Liver (tissue), 8 donors: ENCODE measurements at regions not wholly inside any gene's neighbourhood (a gene's known extent, or its start where the extent isn't known, plus 50 kb on each side); places are given as distances from the start of the nearest gene placed in this dataset.

Source experiments
- DNase-seq: peaks from one replicate; pipeline ENCODE4 v3.0.0-alpha.2; 2017; ENCODE audit warnings: low spot score
- H3K27ac ChIP-seq, 2 donors: one replicate each; pipeline ENCODE4 v1.7.0; 2013; ENCODE audit warnings: inconsistent platforms in 2 of 2, low read length in 2 of 2, control low read depth in 1 of 2, low read depth in 1 of 2, mild to moderate bottlenecking in 1 of 2
- H3K27me3 ChIP-seq, 4 donors: one replicate each; pipeline versions ENCODE4 v1.6.1 to v1.7.0; 2013; ENCODE audit warnings: low read length in 3 of 4, inconsistent platforms in 1 of 4, mild to moderate bottlenecking in 1 of 4, moderate library complexity in 1 of 4; ENCODE audit not compliant: control insufficient read depth in 4 of 4, insufficient read depth in 4 of 4
- H3K36me3 ChIP-seq, 4 donors: one replicate each; pipeline versions ENCODE4 v1.6.1 to v1.7.0; 2013; ENCODE audit warnings: low read length in 3 of 4, mild to moderate bottlenecking in 3 of 4, low read depth in 1 of 4, moderate library complexity in 1 of 4; ENCODE audit not compliant: control insufficient read depth in 4 of 4, insufficient read depth in 3 of 4
- H3K4me1 ChIP-seq, 4 donors: one replicate each; pipeline versions ENCODE4 v1.6.1 to v1.7.0; 2013; ENCODE audit warnings: low read length in 3 of 4, mild to moderate bottlenecking in 3 of 4, moderate library complexity in 1 of 4; ENCODE audit not compliant: control insufficient read depth in 4 of 4, insufficient read depth in 4 of 4
- H3K4me3 ChIP-seq, 3 donors: one replicate each; pipeline versions ENCODE4 v1.6.1 to v1.7.0; 2013; ENCODE audit warnings: low read length in 3 of 3, control low read depth in 1 of 3, low read depth in 1 of 3, mild to moderate bottlenecking in 1 of 3
- H3K9ac ChIP-seq, 2 donors: one replicate each; pipeline ENCODE4 v1.7.0; 2013; ENCODE audit warnings: low read length in 2 of 2, mild to moderate bottlenecking in 2 of 2, moderate library complexity in 2 of 2, control low read depth in 1 of 2, low read depth in 1 of 2
- H3K9me3 ChIP-seq, 4 donors: one replicate each; pipeline versions ENCODE4 v1.6.1 to v1.7.0; 2013; ENCODE audit warnings: low read length in 3 of 4; ENCODE audit not compliant: control insufficient read depth in 4 of 4
- EGR1 ChIP-seq, 2 donors: IDR thresholded peaks; 2 replicates each; pipeline ENCODE4 v1.6.1; 2016 to 2018; ENCODE audit warnings: antibody characterized with exemption in 2 of 2, low read depth in 2 of 2
- FOXA1 ChIP-seq: IDR thresholded peaks from 2 replicates; pipeline ENCODE4 v1.6.1; 2016; ENCODE audit warnings: antibody characterized with exemption
- FOXA2 ChIP-seq: IDR thresholded peaks from 2 replicates; pipeline ENCODE4 v1.6.1; 2016; ENCODE audit warnings: antibody characterized with exemption
- GABPA ChIP-seq, 2 donors: IDR thresholded peaks in 1 of 2; conservative IDR thresholded peaks in 1 of 2; 2 replicates each; pipeline ENCODE4 v1.6.1; 2016; ENCODE audit warnings: antibody characterized with exemption in 2 of 2, mild to moderate bottlenecking in 1 of 2, moderate library complexity in 1 of 2
- HNF4A ChIP-seq, 2 donors: conservative IDR thresholded peaks; 2 replicates each; pipeline ENCODE4 v1.6.1; 2016; ENCODE audit warnings: antibody characterized with exemption in 2 of 2, mild to moderate bottlenecking in 2 of 2
- HNF4G ChIP-seq: IDR thresholded peaks from 2 replicates; pipeline ENCODE4 v1.6.1; 2016; ENCODE audit warnings: antibody characterized with exemption
- JUND ChIP-seq, 2 donors: IDR thresholded peaks; 2 replicates each; pipeline ENCODE4 v1.6.1; 2016; ENCODE audit warnings: antibody characterized with exemption in 2 of 2
- NR2F2 ChIP-seq: IDR thresholded peaks from 2 replicates; pipeline ENCODE4 v1.6.1; 2016; ENCODE audit warnings: antibody characterized with exemption
- RAD21 ChIP-seq, 2 donors: IDR thresholded peaks; 2 replicates each; pipeline ENCODE4 v1.6.1; 2016; ENCODE audit warnings: antibody characterized with exemption in 2 of 2, mild to moderate bottlenecking in 2 of 2
- RXRA ChIP-seq, 2 donors: IDR thresholded peaks; 2 replicates each; pipeline ENCODE4 v1.6.1; 2017 to 2018; ENCODE audit warnings: antibody characterized with exemption in 2 of 2, mild to moderate bottlenecking in 1 of 2
- SP1 ChIP-seq: IDR thresholded peaks from 2 replicates; pipeline ENCODE4 v1.6.1; 2018; ENCODE audit warnings: antibody characterized with exemption, mild to moderate bottlenecking
- TAF1 ChIP-seq: conservative IDR thresholded peaks from 2 replicates; pipeline ENCODE4 v1.6.1; 2016; ENCODE audit warnings: antibody characterized with exemption, mild to moderate bottlenecking
- YY1 ChIP-seq: IDR thresholded peaks from 2 replicates; pipeline ENCODE4 v1.6.1; 2016; ENCODE audit warnings: antibody characterized with exemption, mild to moderate bottlenecking
- WGBS: extraction: QIAGEN DNeasy Blood & Tissue Kit; methylation state at CpG from one replicate; pipeline ENCODE4 v1.1.7; 2013; 5-methylcytosine and 5-hydroxymethylcytosine counted together
- TF ChIP-seq, protein P1 (sequence below): IDR thresholded peaks from 2 replicates; pipeline ENCODE4 v1.6.1; 2016; ENCODE audit warnings: antibody characterized with exemption
- TF ChIP-seq, protein P2 (sequence below): fragments of 150-350 bp; IDR thresholded peaks from 2 replicates; pipeline ENCODE4 v1.5.1; 2017; ENCODE audit warnings: improper control_type of control experiment, low read depth, low read length; ENCODE audit not compliant: missing input control
- TF ChIP-seq, protein P3 (sequence below): IDR thresholded peaks from 2 replicates; pipeline ENCODE4 v1.6.1; 2016; ENCODE audit warnings: antibody characterized with exemption
- TF ChIP-seq, protein P4 (sequence below): IDR thresholded peaks from 2 replicates; pipeline ENCODE4 v1.6.1; 2016; ENCODE audit warnings: antibody characterized with exemption
- donor health status: healthy.
- donor health status: healthy.
- donor health status: healthy.
- donor health status: healthy.
- donor health status: healthy.

DNA sequence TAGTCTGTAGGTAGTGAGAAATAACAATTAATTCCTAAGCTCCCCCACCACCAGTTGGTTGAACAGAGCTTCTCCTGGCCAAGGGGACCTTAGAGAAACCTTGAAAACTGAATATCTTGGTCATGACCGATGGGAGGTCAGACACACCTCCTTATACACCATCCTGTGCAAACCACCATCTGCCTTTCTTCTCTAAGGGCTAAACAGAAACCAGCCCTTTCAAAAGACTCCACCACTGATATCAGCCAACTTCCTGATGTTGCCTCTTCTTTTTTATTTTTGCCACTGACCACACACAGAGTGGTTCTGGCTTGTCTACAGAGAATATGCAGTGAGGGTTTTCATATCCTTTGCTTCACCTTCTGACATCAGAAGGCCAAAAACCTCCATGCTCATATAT, 977.7 kb upstream of the SEL1L start:
- Histone ChIP-seq H3K27ac (no peak overlapping the region), H3K9me3 (no peaks in the 10 kb centered on the region), H3K4me1 (no peaks in the 10 kb centered on the region), H3K27me3 (no peaks in the 10 kb centered on the region), H3K36me3 (no peaks in the 10 kb centered on the region), H3K4me3 (no peak overlapping the region), H3K9ac (no peak overlapping the region)
- 67% methylated on average over 1 of the region's 1 CpG for WGBS
- no peak for DNase-seq
- no peak for TF ChIP-seq GABPA (IDR thresholded peaks at IDR 0.05 in 1 of 2, conservative IDR thresholded peaks at IDR 0.05 in 1 of 2)
- TF ChIP-seq FOXA1: no peak
- TF ChIP-seq NR2F2: no peak
- TF ChIP-seq YY1: no peak
- no peak for TF ChIP-seq TAF1
- TF ChIP-seq, protein P1, sequence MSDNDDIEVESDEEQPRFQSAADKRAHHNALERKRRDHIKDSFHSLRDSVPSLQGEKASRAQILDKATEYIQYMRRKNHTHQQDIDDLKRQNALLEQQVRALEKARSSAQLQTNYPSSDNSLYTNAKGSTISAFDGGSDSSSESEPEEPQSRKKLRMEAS: no peak
- TF ChIP-seq FOXA2: no peak
- no peak for TF ChIP-seq HNF4G
- TF ChIP-seq, protein P2, sequence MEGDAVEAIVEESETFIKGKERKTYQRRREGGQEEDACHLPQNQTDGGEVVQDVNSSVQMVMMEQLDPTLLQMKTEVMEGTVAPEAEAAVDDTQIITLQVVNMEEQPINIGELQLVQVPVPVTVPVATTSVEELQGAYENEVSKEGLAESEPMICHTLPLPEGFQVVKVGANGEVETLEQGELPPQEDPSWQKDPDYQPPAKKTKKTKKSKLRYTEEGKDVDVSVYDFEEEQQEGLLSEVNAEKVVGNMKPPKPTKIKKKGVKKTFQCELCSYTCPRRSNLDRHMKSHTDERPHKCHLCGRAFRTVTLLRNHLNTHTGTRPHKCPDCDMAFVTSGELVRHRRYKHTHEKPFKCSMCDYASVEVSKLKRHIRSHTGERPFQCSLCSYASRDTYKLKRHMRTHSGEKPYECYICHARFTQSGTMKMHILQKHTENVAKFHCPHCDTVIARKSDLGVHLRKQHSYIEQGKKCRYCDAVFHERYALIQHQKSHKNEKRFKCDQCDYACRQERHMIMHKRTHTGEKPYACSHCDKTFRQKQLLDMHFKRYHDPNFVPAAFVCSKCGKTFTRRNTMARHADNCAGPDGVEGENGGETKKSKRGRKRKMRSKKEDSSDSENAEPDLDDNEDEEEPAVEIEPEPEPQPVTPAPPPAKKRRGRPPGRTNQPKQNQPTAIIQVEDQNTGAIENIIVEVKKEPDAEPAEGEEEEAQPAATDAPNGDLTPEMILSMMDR: no peak
- no peak for TF ChIP-seq HNF4A (conservative IDR thresholded peaks at IDR 0.05)
- TF ChIP-seq JUND (IDR thresholded peaks at IDR 0.05): no peak

DNA sequence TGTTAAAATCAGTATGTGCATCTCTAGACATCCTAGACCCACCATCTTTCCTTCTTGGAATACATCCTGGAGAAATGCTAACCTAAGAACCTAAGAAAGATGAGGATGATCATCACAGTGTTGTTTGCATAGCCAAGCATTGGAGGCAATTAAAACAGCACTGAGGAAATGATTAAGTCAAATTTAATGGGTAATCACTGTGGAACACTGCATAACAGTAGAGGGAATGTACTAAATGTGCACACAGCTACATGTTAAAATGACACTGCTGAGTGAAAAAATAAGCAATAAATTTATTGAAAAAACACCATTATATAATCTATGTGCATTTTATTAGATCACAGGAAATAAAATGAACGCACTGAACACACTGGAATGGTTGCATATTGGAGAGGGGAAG, 987.1 kb upstream of the SEL1L start:
- Histone ChIP-seq H3K9ac (no peak overlapping the region), H3K27me3 (peaks cover 0 to 3% (median 0%) of the 10 kb centered on the region in 4 donors), H3K4me1 (no peaks in the 10 kb centered on the region), H3K36me3 (no peaks in the 10 kb centered on the region), H3K9me3 (peaks cover 0 to 1% (median 0%) of the 10 kb centered on the region in 4 donors), H3K27ac (no peak overlapping the region), H3K4me3 (no peak overlapping the region)
- no peak for TF ChIP-seq YY1
- TF ChIP-seq HNF4A (conservative IDR thresholded peaks at IDR 0.05): no peak
- TF ChIP-seq, protein P1: no peak
- no peak for TF ChIP-seq RAD21 (IDR thresholded peaks at IDR 0.05)
- TF ChIP-seq, protein P3, sequence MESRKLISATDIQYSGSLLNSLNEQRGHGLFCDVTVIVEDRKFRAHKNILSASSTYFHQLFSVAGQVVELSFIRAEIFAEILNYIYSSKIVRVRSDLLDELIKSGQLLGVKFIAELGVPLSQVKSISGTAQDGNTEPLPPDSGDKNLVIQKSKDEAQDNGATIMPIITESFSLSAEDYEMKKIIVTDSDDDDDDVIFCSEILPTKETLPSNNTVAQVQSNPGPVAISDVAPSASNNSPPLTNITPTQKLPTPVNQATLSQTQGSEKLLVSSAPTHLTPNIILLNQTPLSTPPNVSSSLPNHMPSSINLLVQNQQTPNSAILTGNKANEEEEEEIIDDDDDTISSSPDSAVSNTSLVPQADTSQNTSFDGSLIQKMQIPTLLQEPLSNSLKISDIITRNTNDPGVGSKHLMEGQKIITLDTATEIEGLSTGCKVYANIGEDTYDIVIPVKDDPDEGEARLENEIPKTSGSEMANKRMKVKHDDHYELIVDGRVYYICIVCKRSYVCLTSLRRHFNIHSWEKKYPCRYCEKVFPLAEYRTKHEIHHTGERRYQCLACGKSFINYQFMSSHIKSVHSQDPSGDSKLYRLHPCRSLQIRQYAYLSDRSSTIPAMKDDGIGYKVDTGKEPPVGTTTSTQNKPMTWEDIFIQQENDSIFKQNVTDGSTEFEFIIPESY: no peak
- TF ChIP-seq FOXA1: no peak
- no peak for TF ChIP-seq RXRA (IDR thresholded peaks at IDR 0.05)
- no peak for TF ChIP-seq JUND (IDR thresholded peaks at IDR 0.05)
- TF ChIP-seq SP1: no peak
- TF ChIP-seq HNF4G: no peak
- TF ChIP-seq NR2F2: no peak
- DNase-seq: no peak
- WGBS: 52% methylated on average over 1 of the region's 1 CpG

DNA sequence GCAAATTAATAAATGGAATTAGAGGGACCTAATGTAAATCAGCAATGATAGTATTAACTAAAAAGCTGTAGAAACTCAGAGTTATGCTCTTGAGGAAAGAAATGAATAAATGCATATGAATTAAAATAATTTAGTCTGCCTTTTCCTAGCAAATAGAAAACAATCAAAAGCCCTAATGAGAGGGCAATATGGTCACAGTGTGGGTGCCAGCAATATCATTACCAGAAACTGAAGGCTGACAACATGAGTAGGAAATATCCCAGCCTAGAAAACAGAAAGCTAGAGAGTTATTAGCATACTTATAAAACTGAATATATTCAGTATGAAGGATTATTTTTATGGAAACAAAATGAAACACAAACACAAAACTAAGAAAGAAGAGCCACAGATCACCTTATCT, 987.5 kb upstream of the SEL1L start:
- DNase-seq: no peak
- Histone ChIP-seq H3K27ac (no peak overlapping the region), H3K9me3 (peaks cover 0 to 1% (median 0%) of the 10 kb centered on the region in 4 donors), H3K4me3 (no peak overlapping the region), H3K9ac (no peak overlapping the region), H3K36me3 (no peaks in the 10 kb centered on the region), H3K4me1 (no peaks in the 10 kb centered on the region), H3K27me3 (peaks cover 0 to 3% (median 0%) of the 10 kb centered on the region in 4 donors)
- TF ChIP-seq RAD21 (IDR thresholded peaks at IDR 0.05) (no peak), TAF1 (no peak), NR2F2 (no peak), SP1 (no peak), JUND (IDR thresholded peaks at IDR 0.05) (no peak), HNF4G (no peak), YY1 (no peak), EGR1 (IDR thresholded peaks at IDR 0.05; ENCODE audit: low read depth in 2 of 2) (no peak), HNF4A (conservative IDR thresholded peaks at IDR 0.05) (no peak), GABPA (IDR thresholded peaks at IDR 0.05 in 1 of 2, conservative IDR thresholded peaks at IDR 0.05 in 1 of 2) (no peak)
- TF ChIP-seq, protein P4, sequence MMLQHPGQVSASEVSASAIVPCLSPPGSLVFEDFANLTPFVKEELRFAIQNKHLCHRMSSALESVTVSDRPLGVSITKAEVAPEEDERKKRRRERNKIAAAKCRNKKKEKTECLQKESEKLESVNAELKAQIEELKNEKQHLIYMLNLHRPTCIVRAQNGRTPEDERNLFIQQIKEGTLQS: no peak
- TF ChIP-seq, protein P1: no peak
- TF ChIP-seq, protein P2: no peak
